ENCODE measurements at regions not wholly inside any gene's neighbourhood (a gene's known extent, or its start where the extent isn't known, plus 50 kb on each side); places are given as distances from the start of the nearest gene placed in this dataset.

DNA sequence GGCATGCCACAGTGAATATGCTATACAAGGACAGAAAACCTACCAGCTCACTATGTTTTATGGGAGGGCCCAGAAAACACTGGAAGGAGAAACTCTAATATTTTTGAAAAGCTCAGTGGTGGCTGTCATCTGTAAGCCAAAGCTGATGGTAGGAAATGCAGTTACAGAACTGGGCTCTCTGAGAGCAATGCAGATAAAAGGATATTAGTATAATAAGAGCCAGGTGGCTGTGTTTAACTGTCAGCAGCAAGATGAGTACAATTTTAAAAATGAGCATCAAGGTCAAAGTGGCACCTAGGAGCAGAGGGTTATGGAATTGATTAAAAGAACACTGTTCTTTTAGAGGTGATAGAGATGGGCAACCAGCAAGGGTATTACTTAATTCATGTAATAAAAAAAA is 345.0 kb downstream of the NDFIP2 start:
- TF ChIP-seq, protein P1, sequence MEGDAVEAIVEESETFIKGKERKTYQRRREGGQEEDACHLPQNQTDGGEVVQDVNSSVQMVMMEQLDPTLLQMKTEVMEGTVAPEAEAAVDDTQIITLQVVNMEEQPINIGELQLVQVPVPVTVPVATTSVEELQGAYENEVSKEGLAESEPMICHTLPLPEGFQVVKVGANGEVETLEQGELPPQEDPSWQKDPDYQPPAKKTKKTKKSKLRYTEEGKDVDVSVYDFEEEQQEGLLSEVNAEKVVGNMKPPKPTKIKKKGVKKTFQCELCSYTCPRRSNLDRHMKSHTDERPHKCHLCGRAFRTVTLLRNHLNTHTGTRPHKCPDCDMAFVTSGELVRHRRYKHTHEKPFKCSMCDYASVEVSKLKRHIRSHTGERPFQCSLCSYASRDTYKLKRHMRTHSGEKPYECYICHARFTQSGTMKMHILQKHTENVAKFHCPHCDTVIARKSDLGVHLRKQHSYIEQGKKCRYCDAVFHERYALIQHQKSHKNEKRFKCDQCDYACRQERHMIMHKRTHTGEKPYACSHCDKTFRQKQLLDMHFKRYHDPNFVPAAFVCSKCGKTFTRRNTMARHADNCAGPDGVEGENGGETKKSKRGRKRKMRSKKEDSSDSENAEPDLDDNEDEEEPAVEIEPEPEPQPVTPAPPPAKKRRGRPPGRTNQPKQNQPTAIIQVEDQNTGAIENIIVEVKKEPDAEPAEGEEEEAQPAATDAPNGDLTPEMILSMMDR (IDR thresholded peaks at IDR 0.05; ENCODE audit: low read depth, low read length), result no peak
- Histone ChIP-seq H3K9me3 (no peaks in the 10 kb centered on the region; the same call in 1 of the 2 replicates), H3K4me1 (no peaks in the 10 kb centered on the region; the same call in 1 of the 2 replicates), H3K27me3 (no peaks in the 10 kb centered on the region), H3K36me3 (no peaks in the 10 kb centered on the region), H3K4me3 (ENCODE audit: low read depth, low read length) (no peak overlapping the region)
- DNase-seq, result no peak

DNA sequence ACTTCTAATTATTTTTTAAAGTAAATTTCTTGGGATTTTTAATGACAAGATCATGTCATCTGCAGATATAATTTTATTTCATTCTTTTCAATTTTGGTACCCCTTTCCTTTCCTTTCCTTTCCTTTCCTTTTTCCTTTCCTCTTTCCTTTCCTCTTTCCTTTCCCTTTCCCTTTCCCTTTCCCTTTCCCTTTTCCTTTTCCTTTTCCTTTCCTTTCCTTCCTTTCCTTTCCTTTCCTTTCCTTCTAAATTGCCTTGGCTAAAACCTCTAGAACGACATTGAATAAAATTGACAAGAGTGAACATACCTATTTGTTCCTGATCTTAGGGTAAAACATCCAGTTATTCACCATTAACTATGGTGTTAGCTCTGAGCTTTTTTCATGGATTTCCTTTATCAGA is 334.1 kb downstream of the NDFIP2 start:
- no peaks in the 10 kb centered on the region for H3K4me1 ChIP-seq
- no peaks in the 10 kb centered on the region for H3K36me3 ChIP-seq
- TF ChIP-seq, protein P1 (IDR thresholded peaks at IDR 0.05; ENCODE audit: low read depth, low read length), result no peak
- no peaks in the 10 kb centered on the region; the same call in 1 of the 2 replicates for H3K9me3 ChIP-seq
- H3K27me3 ChIP-seq, result no peaks in the 10 kb centered on the region
- DNase-seq, result no peak
- H3K4me3 ChIP-seq (ENCODE audit: low read depth, low read length), result no peak overlapping the region

DNA sequence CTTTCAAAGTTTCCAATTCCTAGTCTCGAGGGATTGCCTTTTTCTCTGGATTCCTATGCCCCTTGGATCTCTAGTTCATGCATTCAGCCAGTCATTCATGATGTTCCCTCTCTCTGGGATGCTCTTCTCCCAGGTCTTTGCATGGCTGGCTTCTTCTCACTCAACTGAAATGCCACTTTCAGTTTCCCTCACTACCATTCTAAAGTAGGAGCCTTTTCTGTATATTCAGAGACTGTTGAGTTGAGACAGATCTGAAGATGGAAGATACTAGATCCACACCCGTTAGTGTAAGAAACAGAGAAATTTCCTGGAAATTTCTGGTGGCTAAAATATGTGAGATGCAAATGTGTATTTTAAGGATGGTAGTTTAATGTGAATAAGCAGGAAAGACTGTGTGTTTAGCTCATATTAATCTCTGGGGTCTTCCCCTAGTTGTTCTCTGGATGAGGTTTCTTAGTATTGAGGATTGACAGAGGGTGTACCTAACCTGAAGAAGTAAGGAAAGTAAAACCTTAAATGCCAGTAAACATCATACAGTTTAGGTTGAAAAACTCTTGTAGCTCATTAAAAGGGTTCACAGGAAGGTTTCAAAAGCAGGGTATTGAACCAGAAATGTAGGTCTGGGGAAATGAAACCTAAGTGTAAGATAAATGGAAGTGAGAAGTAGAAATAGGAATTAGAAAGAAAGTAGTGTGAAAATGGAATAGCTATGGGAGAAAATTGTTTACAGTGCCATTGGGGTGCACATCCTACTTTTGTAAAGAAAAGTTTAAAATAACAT is 331.3 kb downstream of the NDFIP2 start:
- H3K9me3 ChIP-seq, result no peaks in the 10 kb centered on the region; the same call in 1 of the 2 replicates
- no peaks in the 10 kb centered on the region for H3K27me3 ChIP-seq
- DNase-seq, result no peak
- H3K4me3 ChIP-seq (ENCODE audit: low read depth, low read length), result no peak overlapping the region
- TF ChIP-seq, protein P1 (IDR thresholded peaks at IDR 0.05; ENCODE audit: low read depth, low read length), result no peak
- no peaks in the 10 kb centered on the region for H3K36me3 ChIP-seq
- no peaks in the 10 kb centered on the region for H3K4me1 ChIP-seq

DNA sequence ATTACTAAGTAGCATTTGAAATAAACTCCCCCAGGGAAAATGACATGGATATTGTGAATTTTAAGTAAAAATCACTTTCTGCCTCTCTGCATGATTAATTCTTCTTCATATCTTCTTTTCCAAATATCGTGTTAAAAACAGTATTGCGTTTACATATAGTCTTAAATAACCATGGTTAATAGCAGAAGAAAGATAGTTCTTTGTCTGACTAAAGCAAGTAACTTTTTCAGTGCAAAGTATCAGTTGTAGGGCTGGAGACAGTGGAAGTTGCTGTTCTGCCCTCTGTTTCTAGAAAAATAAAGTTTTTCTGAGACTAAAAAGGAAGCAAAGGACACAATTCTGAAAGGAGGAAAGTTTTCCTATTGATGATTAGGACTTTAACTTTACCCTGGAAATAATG is 330.2 kb downstream of the NDFIP2 start:
- no peak overlapping the region for H3K4me3 ChIP-seq (ENCODE audit: low read depth, low read length)
- H3K4me1 ChIP-seq, result no peaks in the 10 kb centered on the region
- H3K9me3 ChIP-seq, result no peaks in the 10 kb centered on the region; the same call in 1 of the 2 replicates
- DNase-seq, result no peak
- TF ChIP-seq, protein P1 (IDR thresholded peaks at IDR 0.05; ENCODE audit: low read depth, low read length), result no peak
- H3K27me3 ChIP-seq, result no peaks in the 10 kb centered on the region
- H3K36me3 ChIP-seq, result no peaks in the 10 kb centered on the region

DNA sequence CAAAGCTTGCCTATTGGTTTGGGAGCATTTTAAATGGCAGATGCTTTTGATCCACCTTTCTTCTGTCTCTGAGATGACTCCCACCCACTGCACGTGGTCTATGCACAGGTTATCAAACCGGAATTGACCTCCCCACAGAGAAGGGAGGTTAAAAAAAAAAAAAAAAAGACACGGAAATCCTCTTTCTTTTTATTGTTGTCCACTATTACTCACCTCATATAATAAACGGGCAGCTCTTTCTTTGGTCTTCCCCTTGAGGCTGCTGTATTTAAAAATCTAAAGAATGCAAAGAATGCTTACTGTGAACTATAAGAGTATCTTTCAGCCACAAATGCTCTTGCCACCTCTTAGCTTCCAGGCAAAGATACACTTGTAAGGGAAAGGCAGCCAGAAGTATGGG is 329.7 kb downstream of the NDFIP2 start:
- Histone ChIP-seq H3K27me3 (no peaks in the 10 kb centered on the region), H3K4me3 (ENCODE audit: low read depth, low read length) (no peak overlapping the region), H3K9me3 (no peaks in the 10 kb centered on the region; the same call in 1 of the 2 replicates), H3K4me1 (no peaks in the 10 kb centered on the region), H3K36me3 (no peaks in the 10 kb centered on the region)
- TF ChIP-seq, protein P1 (IDR thresholded peaks at IDR 0.05; ENCODE audit: low read depth, low read length), result no peak
- no peak for DNase-seq

DNA sequence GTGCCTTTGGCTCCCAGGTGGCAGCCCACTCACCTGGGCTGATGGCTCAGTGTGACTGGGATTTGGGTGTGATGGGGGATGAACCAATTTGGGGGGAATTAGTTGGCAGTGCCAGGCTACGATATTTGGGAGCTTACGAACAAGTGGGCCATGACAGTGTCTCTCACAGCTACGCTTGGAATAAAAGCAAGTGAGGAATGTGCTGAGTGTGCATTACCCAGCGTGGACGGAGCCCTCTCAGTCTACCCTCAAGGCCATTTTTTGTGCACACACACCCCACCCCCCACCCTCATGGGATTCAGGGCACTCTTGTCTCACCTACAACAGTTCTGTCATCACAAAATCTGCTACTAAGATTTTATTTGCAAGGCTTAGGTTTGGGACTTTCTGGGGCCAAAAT is 329.1 kb downstream of the NDFIP2 start:
- TF ChIP-seq, protein P1 (IDR thresholded peaks at IDR 0.05; ENCODE audit: low read depth, low read length), result no peak
- Histone ChIP-seq H3K4me3 (ENCODE audit: low read depth, low read length) (no peak overlapping the region), H3K4me1 (no peaks in the 10 kb centered on the region), H3K27me3 (no peaks in the 10 kb centered on the region), H3K36me3 (no peaks in the 10 kb centered on the region), H3K9me3 (no peaks in the 10 kb centered on the region; the same call in 1 of the 2 replicates)
- DNase-seq, result no peak

All from BE2C (cell line).